Fibroblast of pulmonary artery (primary cell): ENCODE measurements at regions not wholly inside any gene's neighbourhood (a gene's known extent, or its start where the extent isn't known, plus 50 kb on each side); places are given as distances from the start of the nearest gene placed in this dataset.

Source experiments
- DNase-seq: peaks from one replicate; pipeline ENCODE4 v3.0.0-alpha.2; 2010; ENCODE audit warnings: low read depth
- H3K4me3 ChIP-seq: replicated peaks from 2 replicates; pipeline ENCODE4 v1.5.1; 2011; ENCODE audit warnings: low read depth, mild to moderate bottlenecking, control low read depth, low read length, moderate library complexity
- TF ChIP-seq, protein P1 (sequence below): IDR thresholded peaks from 2 replicates; pipeline ENCODE4 v1.5.1; 2011; ENCODE audit warnings: mild to moderate bottlenecking, control low read depth, low read length, inconsistent platforms; ENCODE audit errors: missing control alignments

DNA sequence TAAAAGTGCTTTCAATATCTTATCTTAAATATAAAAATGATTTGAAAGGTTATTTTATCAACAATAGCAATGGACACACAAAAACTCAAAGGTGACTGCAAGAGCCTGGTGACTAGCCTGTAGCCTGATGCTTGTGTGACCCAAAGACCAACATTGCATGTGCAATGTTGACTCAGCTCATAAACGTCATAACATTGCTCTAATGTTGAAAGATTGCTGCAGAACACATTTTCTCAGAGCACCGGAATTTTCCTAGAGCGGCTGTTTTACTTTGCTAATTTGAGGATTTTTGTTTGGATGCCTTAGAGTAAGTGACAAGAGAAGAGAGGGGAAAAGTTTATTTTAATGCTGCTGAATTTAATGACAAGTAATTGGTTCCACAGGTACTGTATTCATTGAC lies 107.1 kb downstream of the RAB18 start:
- TF ChIP-seq, protein P1, sequence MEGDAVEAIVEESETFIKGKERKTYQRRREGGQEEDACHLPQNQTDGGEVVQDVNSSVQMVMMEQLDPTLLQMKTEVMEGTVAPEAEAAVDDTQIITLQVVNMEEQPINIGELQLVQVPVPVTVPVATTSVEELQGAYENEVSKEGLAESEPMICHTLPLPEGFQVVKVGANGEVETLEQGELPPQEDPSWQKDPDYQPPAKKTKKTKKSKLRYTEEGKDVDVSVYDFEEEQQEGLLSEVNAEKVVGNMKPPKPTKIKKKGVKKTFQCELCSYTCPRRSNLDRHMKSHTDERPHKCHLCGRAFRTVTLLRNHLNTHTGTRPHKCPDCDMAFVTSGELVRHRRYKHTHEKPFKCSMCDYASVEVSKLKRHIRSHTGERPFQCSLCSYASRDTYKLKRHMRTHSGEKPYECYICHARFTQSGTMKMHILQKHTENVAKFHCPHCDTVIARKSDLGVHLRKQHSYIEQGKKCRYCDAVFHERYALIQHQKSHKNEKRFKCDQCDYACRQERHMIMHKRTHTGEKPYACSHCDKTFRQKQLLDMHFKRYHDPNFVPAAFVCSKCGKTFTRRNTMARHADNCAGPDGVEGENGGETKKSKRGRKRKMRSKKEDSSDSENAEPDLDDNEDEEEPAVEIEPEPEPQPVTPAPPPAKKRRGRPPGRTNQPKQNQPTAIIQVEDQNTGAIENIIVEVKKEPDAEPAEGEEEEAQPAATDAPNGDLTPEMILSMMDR, result no peak
- no peak overlapping the region for H3K4me3 ChIP-seq
- DNase-seq, result no peak

DNA sequence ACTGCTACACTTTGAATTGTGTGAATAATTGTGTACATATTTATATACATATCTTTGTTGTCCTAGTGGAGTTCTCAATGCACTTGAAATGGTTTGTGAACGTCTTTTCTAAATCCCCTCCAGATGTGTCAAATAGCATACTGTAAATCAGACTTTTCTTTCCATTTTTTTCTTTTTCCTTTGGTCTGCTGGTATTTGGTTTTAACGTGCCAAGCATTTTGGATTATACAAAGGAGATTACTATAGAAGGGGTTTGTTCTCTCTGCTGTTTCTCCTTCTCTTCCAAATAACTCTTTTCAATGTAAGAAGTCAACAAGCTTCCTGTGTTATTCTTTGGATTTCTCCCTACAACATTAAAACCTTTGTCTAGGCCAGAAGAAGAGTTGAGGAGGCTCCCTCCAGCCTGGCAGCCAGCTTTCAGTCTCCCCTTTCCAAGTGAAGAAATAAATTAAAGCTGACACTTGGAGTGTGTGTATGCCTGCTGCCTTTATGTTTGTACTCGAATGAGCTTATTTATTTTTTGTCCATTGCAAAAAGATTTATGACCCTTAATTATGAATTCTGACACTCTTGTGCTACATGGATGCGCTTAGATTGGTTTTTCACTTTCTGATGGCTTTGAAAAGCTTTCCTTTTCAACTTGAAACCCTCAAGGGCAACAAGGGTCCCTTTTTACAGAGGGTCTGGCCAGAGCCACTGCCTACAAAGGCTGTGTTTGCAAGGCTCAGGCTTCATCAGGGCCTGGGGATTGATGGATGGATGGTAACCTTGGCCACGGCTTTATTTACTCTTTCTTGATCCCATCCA lies 107.8 kb downstream of the RAB18 start:
- no peak for DNase-seq
- H3K4me3 ChIP-seq, result no peak overlapping the region
- TF ChIP-seq, protein P1, result no peak

DNA sequence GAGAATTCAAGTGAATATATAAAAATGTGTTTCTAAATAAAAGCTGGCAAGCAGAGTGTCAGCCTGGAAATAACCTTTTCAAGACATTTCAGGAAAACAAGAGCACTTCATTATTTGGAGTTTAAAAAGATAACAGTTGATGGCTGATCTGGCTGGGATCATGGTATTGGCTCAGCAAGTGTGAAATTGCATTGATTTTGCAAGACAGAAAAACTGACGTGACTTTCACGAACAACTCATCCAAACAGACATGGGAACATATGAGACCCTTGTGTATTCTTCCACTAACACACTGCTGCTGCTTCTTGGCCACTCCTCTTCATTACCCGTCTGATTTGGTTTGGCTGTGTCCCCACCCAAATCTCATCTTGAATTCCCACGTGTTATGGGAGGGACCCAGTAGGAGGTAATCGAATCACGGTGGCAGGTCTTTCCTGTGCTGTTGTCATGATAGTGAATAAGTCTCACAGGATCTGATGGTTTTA lies 108.5 kb downstream of the RAB18 start:
- DNase-seq, result no peak
- H3K4me3 ChIP-seq, result no peak overlapping the region
- TF ChIP-seq, protein P1, result no peak

DNA sequence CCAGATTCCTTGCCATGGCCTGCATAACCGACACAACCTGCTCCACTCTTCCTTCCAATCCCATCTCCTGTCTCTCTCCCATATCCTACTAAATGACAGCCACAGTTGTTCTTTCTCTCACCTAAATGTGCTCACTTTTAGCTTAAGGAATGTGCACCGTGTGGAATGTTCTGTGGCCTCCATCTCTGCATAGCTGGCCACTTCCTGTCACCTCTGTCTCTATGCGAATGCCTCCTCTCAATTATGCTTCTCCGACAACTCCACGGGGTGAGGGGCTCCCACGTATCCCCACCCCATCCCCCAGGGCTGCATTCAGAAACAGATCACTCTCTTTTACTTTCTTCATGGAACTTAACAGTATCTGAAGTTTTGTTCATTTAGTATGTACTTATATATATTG lies 110.7 kb downstream of the RAB18 start:
- TF ChIP-seq, protein P1, result no peak
- no peak overlapping the region for H3K4me3 ChIP-seq
- DNase-seq, result no peak

DNA sequence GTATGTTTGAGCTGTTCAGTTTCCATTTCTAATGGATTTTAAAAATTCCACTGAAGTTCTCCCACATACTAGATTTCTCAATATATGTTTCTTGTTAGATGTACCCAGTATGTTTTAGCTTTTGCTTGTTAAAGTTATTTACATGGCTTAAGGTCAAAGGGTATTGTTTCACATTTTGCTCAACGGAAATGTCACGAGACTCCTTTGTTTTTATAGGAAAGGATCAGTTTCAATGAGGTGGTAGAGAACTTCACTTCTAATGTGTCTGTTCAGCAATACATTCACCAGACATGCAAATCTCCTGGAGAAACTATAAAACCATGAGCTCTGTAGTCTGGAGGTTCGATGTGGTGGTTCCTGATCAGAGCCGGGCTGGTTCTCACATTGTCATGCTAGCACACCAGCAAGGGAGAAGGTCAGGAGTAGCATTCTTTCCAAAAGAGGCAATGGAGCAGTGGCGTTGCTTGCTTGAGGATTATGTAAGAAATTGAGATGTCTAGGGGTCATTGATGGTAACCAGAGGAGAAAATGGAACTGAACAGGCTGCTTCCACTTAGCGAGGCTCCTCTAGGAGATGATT lies 114.0 kb downstream of the RAB18 start:
- no peak for DNase-seq
- TF ChIP-seq, protein P1, result no peak
- no peak overlapping the region for H3K4me3 ChIP-seq

DNA sequence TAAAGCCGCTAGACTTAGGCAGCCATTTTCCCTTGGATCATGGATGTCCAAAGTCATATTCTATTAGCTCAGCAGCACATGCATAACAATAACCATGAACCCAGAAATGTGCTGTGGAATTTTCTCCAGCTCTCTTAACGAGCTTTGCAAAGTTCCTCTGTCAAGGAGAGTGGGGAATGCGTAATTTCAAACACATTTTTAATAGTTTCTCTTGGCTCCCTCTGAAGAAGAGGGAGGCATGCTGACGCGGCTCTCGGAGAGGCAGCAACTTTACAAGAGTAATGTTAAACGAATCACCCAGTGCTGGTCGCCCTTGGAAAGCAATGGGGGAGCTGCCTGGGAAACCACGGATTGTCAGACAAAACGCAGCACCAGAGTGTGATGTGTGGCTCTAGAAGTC lies 114.8 kb downstream of the RAB18 start:
- H3K4me3 ChIP-seq, result no peak overlapping the region
- TF ChIP-seq, protein P1, result no peak
- no peak for DNase-seq
